ENCODE measurements at regions not wholly inside any gene's neighbourhood (a gene's known extent, or its start where the extent isn't known, plus 50 kb on each side); places are given as distances from the start of the nearest gene placed in this dataset.

GRCh38 chr4:29289118-29289517 is 1431.1 kb upstream of the PCDH7 start:
- TF ChIP-seq EZH2 (IDR thresholded peaks at IDR 0.05) (no peak), POLR2AphosphoS5 (IDR thresholded peaks at IDR 0.05; ENCODE audit: borderline replicate concordance, low read depth, low read length) (no peak), FOXP2 (optimal IDR thresholded peaks at IDR 0.05; ENCODE audit: control extremely low read depth, extremely low read length, insufficient read depth) (no peak)
